Activated naive CD8-positive, alpha-beta T cell treated with anti-CD3 and anti-CD28 coated beads, Interleukin-2, amount 10 ng/mL, durations not matched to agents 7 days and 5 days (primary cell): ENCODE measurements at regions not wholly inside any gene's neighbourhood (a gene's known extent, or its start where the extent isn't known, plus 50 kb on each side); places are given as distances from the start of the nearest gene placed in this dataset.

Experiments
- ATAC-seq: fragments of 150-1000 bp; cut with Tn5 transposase; one replicate; pipeline ENCODE4 v1.10.0; 2021; ENCODE audit warnings: low read depth, moderate library complexity
- POLR2A ChIA-PET: fragments of 350-600 bp; sonication (Branson Sonifier 250); formaldehyde crosslinking; loops from one replicate; lab custom pipeline; 2021; ENCODE audit warnings: antibody characterized with exemption; lab: Charles Lee
- DNase-seq: peaks from one replicate; pipeline ENCODE4 v3.0.0; 2021
- H3K27ac Mint-ChIP-seq: one replicate; pipeline ENCODE4 v1.8.0; 2022; ENCODE audit warnings: mild to moderate bottlenecking, mixed read lengths
- H3K27me3 Mint-ChIP-seq: one replicate; pipeline ENCODE4 v1.8.0; 2022; ENCODE audit warnings: mild to moderate bottlenecking, moderate library complexity, mixed read lengths
- H3K36me3 Mint-ChIP-seq: one replicate; pipeline ENCODE4 v1.8.0; 2021; ENCODE audit warnings: mild to moderate bottlenecking, mixed read lengths
- H3K4me1 Mint-ChIP-seq: one replicate; pipeline ENCODE4 v1.8.0; 2021; ENCODE audit warnings: mixed read lengths
- H3K4me3 Mint-ChIP-seq: one replicate; pipeline ENCODE4 v1.8.0; 2022; ENCODE audit warnings: mild to moderate bottlenecking, moderate library complexity, mixed read lengths
- H3K9me3 Mint-ChIP-seq: one replicate; pipeline ENCODE4 v1.8.0; 2021; ENCODE audit warnings: mixed read lengths

DNA sequence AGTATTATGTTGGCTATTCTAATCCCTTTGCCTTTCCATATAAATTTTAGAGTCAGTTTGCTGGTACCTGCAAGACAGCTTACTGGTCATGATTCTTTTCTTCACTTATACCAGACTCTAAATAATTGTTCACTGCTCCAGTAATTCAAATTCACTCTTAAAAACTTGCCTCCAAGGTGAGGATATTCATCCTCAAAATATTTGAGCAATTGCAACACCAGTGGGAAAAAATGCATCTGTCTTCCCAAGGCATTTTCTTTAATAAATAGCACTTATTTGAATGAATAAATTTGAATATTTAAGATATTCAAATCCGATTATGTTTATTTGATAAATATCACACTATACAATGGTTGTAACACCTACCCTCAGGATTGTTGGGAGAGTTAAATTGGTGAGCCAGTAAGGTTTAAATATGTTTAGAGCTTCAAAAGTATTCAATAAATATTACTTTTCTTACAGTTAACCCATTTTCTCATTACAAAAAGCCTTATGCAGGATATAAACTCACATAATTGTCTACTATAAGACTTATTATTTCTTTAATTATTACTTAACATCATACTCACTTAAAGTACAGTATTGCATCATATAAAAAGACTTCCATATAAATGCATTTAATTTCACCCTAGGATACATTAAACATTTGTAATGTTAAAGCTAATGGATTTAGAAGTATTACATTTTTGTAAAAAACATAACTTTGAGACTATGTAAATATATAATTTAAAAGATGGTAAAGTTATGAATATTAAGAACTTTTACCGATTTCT, 285.6 kb downstream of the SAMD5 start:
- H3K27me3 Mint-ChIP-seq, result no peaks in the 10 kb centered on the region
- H3K27ac Mint-ChIP-seq, result no peak overlapping the region
- H3K4me3 Mint-ChIP-seq, result no peak overlapping the region
- no peaks in the 10 kb centered on the region for H3K36me3 Mint-ChIP-seq
- H3K4me1 Mint-ChIP-seq, result no peaks in the 10 kb centered on the region
- ATAC-seq, result no peak
- H3K9me3 Mint-ChIP-seq, result peaks cover 3% of the 10 kb centered on the region
- DNase-seq, result no peak
- POLR2A ChIA-PET, result no interaction called here

DNA sequence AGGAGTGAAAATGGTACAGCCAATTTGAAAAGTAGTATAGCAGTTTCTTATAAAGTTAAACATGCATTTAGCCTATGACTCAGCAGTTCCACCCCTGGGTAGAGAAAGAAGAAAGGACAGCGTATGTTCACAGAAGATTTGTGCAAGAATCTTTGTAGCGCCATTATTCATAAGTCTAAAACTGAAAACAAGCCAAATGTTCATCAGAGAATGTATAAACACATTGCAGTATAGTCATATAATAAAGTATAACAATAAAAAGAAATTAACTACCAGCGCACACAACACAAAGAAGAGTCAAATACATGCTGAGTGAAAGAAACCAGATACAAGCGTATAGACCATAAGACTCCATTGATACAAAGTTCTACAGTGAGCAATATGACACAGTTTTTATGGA, 294.0 kb downstream of the SAMD5 start:
- H3K4me3 Mint-ChIP-seq, result no peak overlapping the region
- ATAC-seq, result no peak
- POLR2A ChIA-PET, result no interaction called here
- peaks cover 1% of the 10 kb centered on the region for H3K9me3 Mint-ChIP-seq
- no peaks in the 10 kb centered on the region for H3K4me1 Mint-ChIP-seq
- H3K36me3 Mint-ChIP-seq, result no peaks in the 10 kb centered on the region
- no peak overlapping the region for H3K27ac Mint-ChIP-seq
- DNase-seq, result no peak
- H3K27me3 Mint-ChIP-seq, result no peaks in the 10 kb centered on the region

DNA sequence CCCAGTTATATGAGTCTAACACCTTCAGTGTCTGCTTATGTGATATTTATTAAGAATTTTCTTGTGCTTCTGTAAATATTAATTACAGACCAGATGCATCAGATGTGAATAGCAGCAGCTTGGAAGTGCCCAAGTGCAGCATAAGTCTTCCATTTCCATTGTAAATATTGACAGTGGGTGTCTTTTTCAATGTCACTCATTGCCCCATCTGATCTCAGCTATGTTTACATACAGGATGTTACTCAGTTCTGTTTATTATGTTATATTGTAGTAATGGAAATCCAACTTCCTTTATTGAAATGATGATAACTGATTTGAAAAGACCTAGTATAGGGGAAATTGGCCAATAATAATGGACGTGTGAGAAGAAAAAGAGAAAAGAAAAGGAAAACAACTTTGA, 296.7 kb downstream of the SAMD5 start:
- Mint-ChIP-seq H3K27ac (no peak overlapping the region), H3K36me3 (no peaks in the 10 kb centered on the region), H3K4me1 (no peaks in the 10 kb centered on the region), H3K27me3 (no peaks in the 10 kb centered on the region), H3K4me3 (no peak overlapping the region), H3K9me3 (no peaks in the 10 kb centered on the region)
- no peak for DNase-seq
- POLR2A ChIA-PET, result no interaction called here
- no peak for ATAC-seq

DNA sequence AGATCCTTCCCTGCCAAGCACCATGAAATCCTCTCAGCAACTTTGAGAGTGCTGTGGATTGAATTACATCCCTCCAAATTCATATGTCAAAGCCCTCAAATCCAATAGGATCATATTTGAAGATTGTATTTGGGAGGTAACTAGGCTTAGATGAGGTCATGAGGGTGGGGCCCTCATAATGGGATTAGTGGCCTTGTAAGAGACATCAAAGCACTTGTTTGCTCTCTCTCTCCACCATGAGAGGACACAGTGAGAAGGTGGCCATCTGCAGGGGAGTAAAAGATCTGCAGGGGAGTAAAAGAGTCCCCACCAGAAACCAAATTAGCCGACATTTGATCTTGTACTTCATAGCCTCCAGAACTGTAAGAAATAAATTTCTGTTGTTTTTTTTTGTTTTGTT, 298.2 kb downstream of the SAMD5 start:
- POLR2A ChIA-PET, result no interaction called here
- Mint-ChIP-seq H3K9me3 (no peaks in the 10 kb centered on the region), H3K27ac (no peak overlapping the region), H3K4me3 (no peak overlapping the region), H3K36me3 (no peaks in the 10 kb centered on the region), H3K4me1 (no peaks in the 10 kb centered on the region), H3K27me3 (no peaks in the 10 kb centered on the region)
- DNase-seq (no peak), ATAC-seq (no peak)

DNA sequence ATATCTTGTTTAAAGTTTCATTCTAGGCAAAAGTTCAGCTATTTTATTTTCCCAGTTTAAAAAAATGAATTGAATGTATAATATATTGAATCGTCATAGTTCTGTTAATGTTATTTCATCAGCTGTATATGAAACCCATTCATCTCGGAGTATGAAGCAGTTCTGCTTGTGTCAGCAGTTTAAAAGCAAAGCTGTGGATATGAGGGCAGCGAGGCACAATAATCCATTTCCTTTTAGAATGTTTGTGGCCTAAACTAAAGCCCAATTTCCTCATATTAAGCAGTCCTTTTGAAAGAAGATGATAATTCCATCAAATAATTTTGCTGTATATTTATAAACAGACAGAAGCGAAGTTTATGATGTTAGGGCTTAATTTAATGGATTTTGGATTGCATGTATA, 300.1 kb downstream of the SAMD5 start:
- ATAC-seq (no peak), DNase-seq (no peak)
- H3K9me3 Mint-ChIP-seq, result no peaks in the 10 kb centered on the region
- H3K27me3 Mint-ChIP-seq, result no peaks in the 10 kb centered on the region
- no peaks in the 10 kb centered on the region for H3K36me3 Mint-ChIP-seq
- POLR2A ChIA-PET, result no interaction called here
- H3K4me1 Mint-ChIP-seq, result no peaks in the 10 kb centered on the region
- no peak overlapping the region for H3K4me3 Mint-ChIP-seq
- no peak overlapping the region for H3K27ac Mint-ChIP-seq

DNA sequence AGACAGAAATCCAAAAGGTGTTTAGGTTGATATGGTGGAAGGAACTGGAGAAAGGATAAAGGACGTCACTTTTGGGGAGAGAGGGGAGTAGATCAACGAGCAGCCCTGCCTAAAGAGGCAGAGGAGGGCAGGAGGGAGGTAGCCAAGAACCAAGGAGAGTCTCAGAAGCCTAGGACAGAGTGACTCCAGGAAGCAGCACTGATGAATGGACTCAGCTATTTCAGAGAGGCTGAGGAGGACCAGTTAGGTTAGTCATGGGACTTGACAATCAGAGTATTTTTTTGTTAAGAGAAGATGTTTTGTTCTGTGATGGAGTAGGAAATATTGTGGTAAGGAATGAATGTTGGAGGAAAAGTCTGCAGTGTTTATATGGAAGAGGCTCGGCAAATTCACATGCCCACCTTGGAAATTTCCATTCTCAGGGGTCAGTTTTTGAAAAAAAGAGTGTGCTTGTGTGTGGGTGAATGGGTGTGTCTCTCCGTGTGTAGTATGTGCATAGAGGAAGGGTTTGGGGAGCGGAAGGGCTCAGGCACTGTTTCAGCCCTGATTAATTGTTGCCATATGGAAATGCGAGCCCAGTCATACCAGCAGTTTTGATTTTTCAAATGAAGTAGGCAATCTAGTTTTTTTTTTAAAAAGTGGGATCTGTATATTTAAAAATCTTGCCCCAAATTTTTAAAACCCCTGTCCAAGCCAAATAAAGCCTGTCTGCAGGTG, 303.6 kb downstream of the SAMD5 start:
- no peak overlapping the region for H3K4me3 Mint-ChIP-seq
- H3K27ac Mint-ChIP-seq, result no peak overlapping the region
- no peaks in the 10 kb centered on the region for H3K27me3 Mint-ChIP-seq
- no peaks in the 10 kb centered on the region for H3K4me1 Mint-ChIP-seq
- ATAC-seq, result no peak
- H3K9me3 Mint-ChIP-seq, result no peaks in the 10 kb centered on the region
- no peak for DNase-seq
- H3K36me3 Mint-ChIP-seq, result no peaks in the 10 kb centered on the region
- POLR2A ChIA-PET, result no interaction called here

DNA sequence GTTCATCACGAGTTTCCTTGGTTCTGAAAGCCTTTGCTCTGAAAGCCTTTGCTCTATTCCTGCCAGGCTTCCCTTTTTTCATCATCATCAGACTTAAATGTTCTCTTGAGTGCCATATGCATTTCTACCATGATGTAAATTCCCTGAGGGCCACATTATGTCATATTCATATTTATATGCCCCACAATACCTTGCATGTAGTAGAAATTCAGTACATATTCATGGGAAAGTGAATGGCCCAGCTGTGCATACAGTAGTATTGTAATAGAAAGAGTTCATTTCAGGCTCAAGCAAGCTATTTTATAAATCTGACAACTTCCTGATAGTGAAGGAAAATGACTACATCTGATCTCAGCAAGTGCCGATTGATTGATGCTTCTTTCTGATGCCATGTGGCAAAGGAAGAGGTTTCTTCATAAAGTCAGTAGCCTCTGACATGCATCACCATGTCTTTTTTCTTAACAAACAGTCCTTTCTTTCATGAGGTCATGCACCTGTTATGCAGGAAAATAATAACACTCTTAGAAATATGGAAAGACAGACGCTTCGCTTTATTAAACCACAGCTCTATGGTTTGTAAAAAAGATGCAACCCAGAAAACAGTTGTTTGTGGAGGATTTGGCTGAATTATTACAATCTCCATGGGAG, 308.7 kb downstream of the SAMD5 start:
- POLR2A ChIA-PET, result no interaction called here
- DNase-seq (no peak), ATAC-seq (no peak)
- Mint-ChIP-seq H3K27ac (no peak overlapping the region), H3K4me1 (no peaks in the 10 kb centered on the region), H3K36me3 (no peaks in the 10 kb centered on the region), H3K9me3 (no peaks in the 10 kb centered on the region), H3K27me3 (no peaks in the 10 kb centered on the region), H3K4me3 (no peak overlapping the region)

DNA sequence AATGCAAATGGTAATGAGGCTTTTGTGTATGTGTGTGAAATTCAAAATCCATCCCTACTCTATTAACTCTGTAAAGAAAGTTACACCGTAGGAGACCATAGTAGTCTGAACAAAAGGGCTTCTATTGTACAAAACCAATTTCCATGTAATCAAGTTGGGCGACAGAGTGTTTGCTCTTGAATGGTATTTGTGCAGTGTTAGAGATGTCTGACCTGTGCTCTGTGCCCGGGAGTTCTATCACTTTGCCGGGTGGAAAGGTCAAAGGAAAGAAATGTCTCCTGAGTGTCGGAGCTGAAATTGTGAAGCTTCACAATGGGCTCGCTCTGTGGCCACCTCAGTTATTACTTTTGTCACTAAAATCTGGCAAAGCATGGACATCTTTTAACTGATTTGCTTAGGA, 312.0 kb downstream of the SAMD5 start:
- Mint-ChIP-seq H3K36me3 (no peaks in the 10 kb centered on the region), H3K4me3 (no peak overlapping the region), H3K4me1 (no peaks in the 10 kb centered on the region), H3K27me3 (no peaks in the 10 kb centered on the region), H3K27ac (no peak overlapping the region), H3K9me3 (no peaks in the 10 kb centered on the region)
- no peak for DNase-seq
- no peak for ATAC-seq
- POLR2A ChIA-PET, result no interaction called here

DNA sequence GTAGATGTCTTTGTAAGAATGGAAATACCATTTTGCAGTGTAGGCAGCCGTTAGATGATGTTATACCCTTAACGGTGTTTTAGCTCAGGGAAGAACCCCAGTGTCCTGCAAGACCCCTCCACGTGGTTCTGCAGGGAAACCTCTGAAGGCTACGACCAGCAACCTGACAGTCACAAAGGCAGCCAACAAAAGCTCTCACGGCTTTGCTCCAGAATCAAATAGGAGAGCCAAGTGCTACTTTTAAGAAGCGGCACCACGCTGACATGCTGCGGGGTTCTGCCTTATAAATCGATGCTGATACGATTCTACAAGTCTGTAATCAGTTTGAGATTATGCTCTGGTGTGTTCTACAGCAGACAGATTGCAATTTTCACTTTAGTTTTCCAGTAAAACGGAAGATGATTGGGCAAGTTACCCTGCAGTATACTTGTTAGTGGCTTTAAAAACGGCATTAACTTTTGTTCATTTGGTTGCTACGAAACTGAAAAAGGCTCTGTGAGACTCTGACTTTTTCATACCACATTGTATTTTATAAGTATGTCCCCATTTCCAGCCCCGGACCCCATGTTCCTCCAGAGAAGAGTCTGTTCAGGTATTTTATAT, 312.9 kb downstream of the SAMD5 start:
- DNase-seq (no peak), ATAC-seq (no peak)
- Mint-ChIP-seq H3K27me3 (no peaks in the 10 kb centered on the region), H3K4me1 (no peaks in the 10 kb centered on the region), H3K36me3 (no peaks in the 10 kb centered on the region), H3K4me3 (no peak overlapping the region), H3K9me3 (no peaks in the 10 kb centered on the region), H3K27ac (no peak overlapping the region)
- POLR2A ChIA-PET, result no interaction called here

DNA sequence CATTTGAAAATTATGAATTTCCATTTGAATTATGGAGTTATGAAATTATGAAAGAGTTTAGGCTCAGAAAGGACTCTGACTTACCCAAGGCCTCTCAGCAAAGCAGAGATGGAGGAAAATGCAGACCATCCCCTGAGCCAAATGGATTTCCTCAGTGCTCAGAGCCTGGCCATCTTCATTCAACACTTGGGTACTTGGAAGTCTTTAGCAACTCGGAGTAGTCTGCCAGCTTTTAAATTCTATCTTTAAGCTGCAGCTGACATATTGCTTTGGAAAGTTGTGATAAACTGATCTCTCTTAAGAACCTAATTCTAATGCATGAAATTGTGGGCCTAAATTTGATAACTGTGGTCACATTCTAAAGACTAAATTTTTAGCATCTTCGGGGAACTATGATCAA, 315.4 kb downstream of the SAMD5 start:
- POLR2A ChIA-PET, result no interaction called here
- no peak overlapping the region for H3K4me3 Mint-ChIP-seq
- DNase-seq, result no peak
- H3K9me3 Mint-ChIP-seq, result no peaks in the 10 kb centered on the region
- H3K27me3 Mint-ChIP-seq, result no peaks in the 10 kb centered on the region
- ATAC-seq, result no peak
- H3K4me1 Mint-ChIP-seq, result no peaks in the 10 kb centered on the region
- no peak overlapping the region for H3K27ac Mint-ChIP-seq
- H3K36me3 Mint-ChIP-seq, result no peaks in the 10 kb centered on the region

DNA sequence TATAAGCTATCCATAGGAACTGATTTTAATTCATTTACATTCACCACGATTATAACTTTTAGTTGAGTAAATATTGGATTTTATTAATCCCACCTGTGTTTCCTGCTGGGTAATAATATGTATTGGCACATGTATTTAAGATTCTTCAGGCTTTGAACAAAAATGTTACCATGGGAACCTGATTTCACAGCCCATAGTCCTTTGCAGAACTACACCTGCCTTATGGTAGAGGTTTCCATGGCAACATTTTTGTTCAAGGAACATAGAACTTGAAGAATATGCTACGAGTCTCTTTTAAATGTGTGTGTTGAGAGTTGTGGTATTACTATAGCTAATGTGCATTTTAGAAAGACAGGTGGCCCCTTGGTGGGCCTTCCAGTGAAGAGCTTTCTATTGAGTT, 317.4 kb downstream of the SAMD5 start:
- POLR2A ChIA-PET, result no interaction called here
- Mint-ChIP-seq H3K4me3 (no peak overlapping the region), H3K4me1 (no peaks in the 10 kb centered on the region), H3K36me3 (no peaks in the 10 kb centered on the region), H3K9me3 (no peaks in the 10 kb centered on the region), H3K27me3 (no peaks in the 10 kb centered on the region), H3K27ac (no peak overlapping the region)
- ATAC-seq, result no peak
- no peak for DNase-seq

DNA sequence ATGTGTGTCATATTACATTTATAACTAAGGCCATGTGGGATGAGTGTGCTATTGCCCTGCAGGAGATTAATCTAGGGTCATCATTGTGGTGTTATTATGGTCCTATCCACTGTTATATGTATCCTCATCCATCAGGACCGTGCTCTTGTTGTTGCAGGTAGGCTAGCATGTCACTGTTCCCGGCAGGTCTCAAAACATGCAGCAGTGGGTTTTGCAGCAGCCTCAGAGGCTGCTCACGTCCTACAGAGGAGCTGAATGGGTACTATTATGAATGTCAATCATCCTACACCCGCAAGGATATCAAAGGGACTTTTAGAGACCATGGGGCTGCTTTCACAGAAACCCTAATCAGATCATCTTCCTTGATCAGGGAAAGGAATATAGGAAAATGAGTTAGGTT, 318.2 kb downstream of the SAMD5 start:
- H3K9me3 Mint-ChIP-seq, result no peaks in the 10 kb centered on the region
- H3K27me3 Mint-ChIP-seq, result no peaks in the 10 kb centered on the region
- H3K27ac Mint-ChIP-seq, result no peak overlapping the region
- no peak overlapping the region for H3K4me3 Mint-ChIP-seq
- H3K36me3 Mint-ChIP-seq, result no peaks in the 10 kb centered on the region
- DNase-seq (no peak), ATAC-seq (no peak)
- POLR2A ChIA-PET, result no interaction called here
- no peaks in the 10 kb centered on the region for H3K4me1 Mint-ChIP-seq

DNA sequence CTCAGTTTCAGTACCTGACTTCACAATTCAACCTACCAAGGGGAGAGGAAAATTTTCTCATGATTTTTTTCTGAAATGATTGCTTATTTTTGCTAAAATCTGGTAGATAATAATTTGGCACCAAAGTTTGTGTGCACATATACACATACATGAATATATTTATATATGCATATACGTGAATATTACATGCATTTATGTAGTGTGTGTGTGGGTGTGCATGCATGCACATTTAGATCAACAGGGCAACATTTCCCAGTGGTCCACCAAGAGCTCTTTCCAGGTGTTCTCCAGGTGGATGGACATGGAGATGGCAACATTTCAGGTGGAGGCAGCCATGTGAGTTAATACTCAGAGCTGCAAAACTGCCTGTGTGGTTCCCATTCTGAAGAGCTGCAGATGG, 320.9 kb downstream of the SAMD5 start:
- Mint-ChIP-seq H3K36me3 (no peaks in the 10 kb centered on the region), H3K4me1 (no peaks in the 10 kb centered on the region), H3K4me3 (no peak overlapping the region), H3K27ac (no peak overlapping the region), H3K27me3 (no peaks in the 10 kb centered on the region), H3K9me3 (no peaks in the 10 kb centered on the region)
- no peak for ATAC-seq
- DNase-seq, result no peak
- POLR2A ChIA-PET, result no interaction called here

DNA sequence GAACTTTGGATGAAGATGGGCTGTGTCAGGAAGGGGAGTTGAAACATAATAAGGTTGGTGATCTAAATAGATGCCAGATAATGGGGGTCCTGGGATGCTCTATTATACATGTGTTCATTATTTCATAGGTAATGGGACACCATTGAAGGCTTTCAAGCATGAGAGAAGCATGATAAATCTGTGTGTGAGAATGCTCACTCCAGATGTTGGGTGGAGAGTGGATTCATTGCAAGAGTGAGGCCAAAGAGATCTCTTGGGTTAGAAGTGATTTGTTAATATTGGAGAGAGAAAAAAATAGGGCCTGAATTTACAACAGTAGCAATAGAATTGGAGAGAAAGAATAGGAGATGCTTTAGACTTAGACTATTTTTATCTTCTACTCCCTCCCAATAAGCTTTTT, 321.3 kb downstream of the SAMD5 start:
- H3K36me3 Mint-ChIP-seq, result no peaks in the 10 kb centered on the region
- no peak for ATAC-seq

More for the DNA sequence above, 321.3 kb downstream of the SAMD5 start:
- DNase-seq, result no peak
- H3K4me3 Mint-ChIP-seq, result no peak overlapping the region
- H3K4me1 Mint-ChIP-seq, result no peaks in the 10 kb centered on the region
- no peaks in the 10 kb centered on the region for H3K9me3 Mint-ChIP-seq
- no peaks in the 10 kb centered on the region for H3K27me3 Mint-ChIP-seq
- POLR2A ChIA-PET, result no interaction called here
- no peak overlapping the region for H3K27ac Mint-ChIP-seq
